GM19025 (cell line): ENCODE measurements at regions not wholly inside any gene's neighbourhood (a gene's known extent, or its start where the extent isn't known, plus 50 kb on each side); places are given as distances from the start of the nearest gene placed in this dataset.
"Not testable (repeated sequence)": the region's sequence is repeated elsewhere in the genome, so short reads cannot be mapped to it uniquely, and the experiment has no call there.

Source experiments
- ATAC-seq: cut with Tn5 transposase; IDR thresholded peaks from one replicate; pipeline ENCODE4 v1.9.1; 2021; ENCODE audit warnings: mild to moderate bottlenecking, low read depth, moderate library complexity; ENCODE audit not compliant: unreplicated experiment

- no peak for ATAC-seq
Observed at GRCh38 chr2:22002066-22002465, 878.3 kb downstream of the TDRD15 start.

- no peak for ATAC-seq
Observed at GRCh38 chr2:22003270-22003669, 879.5 kb downstream of the TDRD15 start.

GRCh38 chr2:22011048-22011447 lies 887.3 kb downstream of the TDRD15 start:
- no peak for ATAC-seq

- no peak for ATAC-seq
Observed at GRCh38 chr2:22020091-22020742, 896.4 kb downstream of the TDRD15 start.

GRCh38 chr2:22027345-22028005 lies 903.7 kb downstream of the TDRD15 start:
- ATAC-seq: no peak

- no peak for ATAC-seq
Observed at GRCh38 chr2:22035361-22035830, 911.6 kb downstream of the TDRD15 start.

- no peak for ATAC-seq
Observed at GRCh38 chr2:22037274-22037673, 913.5 kb downstream of the TDRD15 start.

- ATAC-seq: no peak
Observed at GRCh38 chr2:22043784-22044183, 920.0 kb downstream of the TDRD15 start.

- no peak for ATAC-seq
Observed at GRCh38 chr2:22055784-22056620, 932.2 kb downstream of the TDRD15 start.

- ATAC-seq: no peak
Observed at GRCh38 chr2:22056621-22057132, 932.9 kb downstream of the TDRD15 start.

- ATAC-seq: no peak
Observed at GRCh38 chr2:22062679-22063078, 938.9 kb downstream of the TDRD15 start.

GRCh38 chr2:22076454-22076853 lies 952.7 kb downstream of the TDRD15 start:
- no peak for ATAC-seq

GRCh38 chr2:22078701-22079100 lies 954.9 kb downstream of the TDRD15 start:
- no peak for ATAC-seq

GRCh38 chr2:22079583-22079982 lies 955.8 kb downstream of the TDRD15 start:
- ATAC-seq: no peak

GRCh38 chr2:22086726-22087125 lies 963.0 kb downstream of the TDRD15 start:
- no peak for ATAC-seq

- not testable (repeated sequence) for ATAC-seq
Observed at GRCh38 chr2:22103617-22104016, 979.8 kb downstream of the TDRD15 start.

- no peak for ATAC-seq
Observed at GRCh38 chr2:22110244-22110651, 986.5 kb downstream of the TDRD15 start.

- no peak for ATAC-seq
Observed at GRCh38 chr2:22124003-22124402, 1000.2 kb downstream of the TDRD15 start.

GRCh38 chr2:22126106-22126505 lies 1002.3 kb downstream of the TDRD15 start:
- no peak for ATAC-seq

- no peak for ATAC-seq
Observed at GRCh38 chr2:22126978-22127377, 1003.2 kb downstream of the TDRD15 start.

GRCh38 chr2:22134421-22134820 lies 1010.7 kb downstream of the TDRD15 start:
- ATAC-seq: no peak
